HCEC 1CT (cell line): ENCODE measurements at regions not wholly inside any gene's neighbourhood (a gene's known extent, or its start where the extent isn't known, plus 50 kb on each side); places are given as distances from the start of the nearest gene placed in this dataset.

Source experiments
- DNase-seq: peaks from one replicate; pipeline ENCODE4 v3.0.0-alpha.2; 2017

DNA sequence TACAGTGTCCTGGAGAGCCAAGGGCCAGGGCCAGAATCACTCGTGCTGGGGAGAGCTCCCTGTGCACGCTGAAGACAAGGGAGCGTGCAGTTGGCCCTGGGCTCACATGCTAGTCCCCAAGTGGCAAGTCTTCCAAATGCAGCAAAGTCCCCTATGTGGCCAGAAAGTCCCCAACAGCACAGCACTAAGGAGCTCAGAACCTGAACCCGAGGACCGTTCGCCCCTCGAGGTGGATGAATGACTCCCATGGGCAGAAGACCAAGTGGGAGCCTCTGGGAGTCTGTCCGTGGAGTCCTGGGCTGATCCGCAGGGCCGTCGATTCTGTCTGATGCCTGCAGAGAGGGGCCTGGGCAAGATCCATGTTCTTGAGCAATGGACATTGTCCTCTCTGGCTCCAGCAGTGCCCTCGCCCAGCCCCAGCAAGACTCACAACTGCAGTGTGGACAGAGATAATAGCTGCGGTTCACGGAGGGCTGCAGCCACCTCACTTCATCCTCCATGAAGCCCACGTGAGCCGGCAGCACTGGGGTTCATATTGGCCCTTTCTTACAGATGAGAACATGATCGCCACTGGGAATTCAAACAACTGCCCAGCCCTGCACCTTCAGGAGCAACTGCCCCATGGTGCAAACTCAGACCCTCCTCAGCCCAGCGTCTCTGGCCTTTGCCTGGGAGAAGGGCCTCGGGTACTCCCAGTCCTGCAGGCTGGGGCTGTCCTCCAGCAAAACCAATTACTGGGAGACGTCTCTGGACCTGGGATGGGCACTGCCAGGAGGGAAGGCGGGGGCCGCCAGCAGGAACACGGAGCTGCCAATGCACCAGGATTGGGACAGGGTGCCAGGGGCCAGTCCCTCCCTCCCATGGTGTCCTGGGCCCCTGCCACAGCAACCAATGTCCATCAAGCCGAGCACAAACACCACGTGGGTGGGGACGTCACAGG is 243.7 kb downstream of the NPHP4 start:
- no peak for DNase-seq

DNA sequence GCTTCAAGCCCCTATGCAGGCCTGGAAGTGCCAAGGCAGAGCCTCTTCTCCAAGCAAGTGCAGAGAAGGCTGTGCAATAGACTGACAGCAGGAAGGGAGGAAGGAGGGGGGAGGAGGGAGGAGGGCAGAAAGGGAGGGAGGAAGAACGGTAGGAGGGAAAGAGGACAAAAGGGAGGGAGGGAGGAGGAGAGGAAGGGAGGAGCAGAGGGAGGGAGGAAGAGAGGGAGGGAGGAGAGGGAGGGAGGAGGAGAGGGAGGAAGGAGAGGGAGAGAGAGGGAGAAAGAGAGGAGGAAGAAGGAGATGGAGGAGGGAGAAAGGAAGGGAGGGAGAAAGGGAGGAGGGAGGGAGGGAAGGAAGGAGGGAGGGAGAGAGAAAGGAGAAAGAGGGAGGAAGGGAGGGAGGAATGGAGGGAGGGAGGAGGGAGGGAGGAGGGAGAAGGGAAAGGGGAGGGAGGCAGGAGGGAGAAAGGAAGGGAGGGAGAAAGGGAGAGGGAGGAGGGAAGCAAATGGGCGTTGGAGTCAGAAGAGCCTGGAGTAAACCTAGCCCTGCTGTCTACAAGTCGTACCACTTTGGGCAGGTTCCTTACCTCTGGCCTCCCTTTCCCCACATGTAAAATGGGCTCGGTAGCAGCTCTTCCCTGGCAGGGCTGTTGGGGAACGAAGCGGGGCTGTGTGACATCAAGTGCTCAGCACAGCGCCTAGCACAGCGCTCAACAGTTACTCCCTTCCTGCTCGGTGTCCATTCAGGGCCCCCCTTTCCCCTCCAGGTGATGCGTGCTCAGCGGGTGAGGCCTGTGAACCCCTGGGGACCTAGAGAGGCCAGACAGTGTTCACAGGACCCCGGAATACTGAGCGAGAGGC is 244.6 kb downstream of the NPHP4 start:
- DNase-seq, result no peak

DNA sequence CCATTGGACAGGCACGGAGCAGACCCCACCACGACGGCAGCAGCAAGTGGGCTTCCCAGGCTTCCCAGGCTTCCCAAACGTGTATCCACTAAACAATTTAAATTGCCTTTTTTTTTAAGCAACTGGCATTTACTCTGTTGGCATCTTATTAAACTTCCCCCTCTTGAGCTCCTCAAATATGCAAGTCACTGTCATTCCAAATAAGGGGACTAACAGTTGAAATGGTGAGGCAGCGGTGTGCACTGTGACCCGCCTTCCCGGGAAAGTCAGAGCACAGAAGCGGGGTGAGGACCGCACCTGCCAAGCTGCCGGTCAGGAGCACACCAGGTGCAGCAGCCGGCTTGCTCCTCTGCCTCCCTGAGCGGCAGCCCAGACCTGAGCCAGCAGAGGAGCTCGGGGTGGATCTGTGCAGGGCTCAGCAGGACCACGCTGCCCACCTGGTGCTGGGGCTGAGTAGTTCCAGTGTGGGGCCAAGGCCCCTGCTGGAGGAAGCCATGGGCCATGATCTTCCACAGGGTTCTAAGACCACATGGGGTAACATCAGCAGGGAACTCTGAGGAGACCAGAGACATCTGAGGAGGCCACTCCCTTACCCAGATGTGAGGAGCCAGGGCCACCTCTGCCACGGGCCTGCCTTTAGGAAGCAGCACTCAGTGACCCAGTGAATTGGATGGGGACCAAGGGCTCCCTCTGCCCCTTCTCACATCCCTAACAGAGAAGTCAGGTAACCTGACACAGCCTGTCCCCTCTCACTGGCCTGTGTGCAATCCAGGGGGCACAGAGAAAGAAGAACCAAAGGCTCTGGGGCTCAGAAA is 245.4 kb downstream of the NPHP4 start:
- no peak for DNase-seq

DNA sequence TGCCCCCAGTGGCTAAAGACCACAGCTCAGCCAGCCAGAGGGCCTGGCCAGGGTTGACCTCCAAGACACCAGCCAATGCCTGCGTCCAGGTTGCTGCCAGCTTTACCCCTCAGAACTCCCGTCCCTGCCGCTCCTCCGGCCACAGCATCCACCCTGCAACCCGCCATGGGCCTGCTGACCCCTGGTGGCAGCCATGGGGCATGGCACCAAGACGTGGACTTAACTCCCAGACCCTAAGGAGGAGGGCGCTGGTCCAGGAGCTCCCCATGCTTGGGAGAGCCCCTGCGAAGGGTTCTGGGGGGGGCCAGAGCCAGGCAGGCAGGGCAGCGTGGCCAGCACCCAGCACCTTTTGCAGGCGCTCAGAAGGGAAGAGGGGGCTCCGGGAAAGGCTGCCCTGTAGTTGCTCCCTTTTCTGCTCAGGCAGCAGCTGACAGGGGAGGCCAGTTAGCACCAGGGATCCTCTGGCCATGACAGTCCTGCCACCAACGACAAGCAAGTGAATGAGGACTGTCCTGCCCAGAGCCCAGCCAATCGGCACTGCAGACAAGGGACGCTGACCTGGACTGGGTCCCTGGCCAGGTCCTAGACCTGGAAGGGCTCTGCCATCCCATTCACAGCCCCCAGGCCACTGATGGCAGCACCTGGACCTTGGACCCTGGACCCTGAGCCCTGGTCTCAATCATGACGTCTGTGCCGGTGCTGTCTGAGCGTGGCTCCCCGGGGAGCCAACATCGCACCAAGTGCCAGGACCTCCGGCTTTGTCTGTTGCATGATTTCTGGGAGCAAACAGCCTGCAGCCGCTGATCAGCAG is 246.2 kb downstream of the NPHP4 start:
- peak; percentile 41 for DNase-seq

DNA sequence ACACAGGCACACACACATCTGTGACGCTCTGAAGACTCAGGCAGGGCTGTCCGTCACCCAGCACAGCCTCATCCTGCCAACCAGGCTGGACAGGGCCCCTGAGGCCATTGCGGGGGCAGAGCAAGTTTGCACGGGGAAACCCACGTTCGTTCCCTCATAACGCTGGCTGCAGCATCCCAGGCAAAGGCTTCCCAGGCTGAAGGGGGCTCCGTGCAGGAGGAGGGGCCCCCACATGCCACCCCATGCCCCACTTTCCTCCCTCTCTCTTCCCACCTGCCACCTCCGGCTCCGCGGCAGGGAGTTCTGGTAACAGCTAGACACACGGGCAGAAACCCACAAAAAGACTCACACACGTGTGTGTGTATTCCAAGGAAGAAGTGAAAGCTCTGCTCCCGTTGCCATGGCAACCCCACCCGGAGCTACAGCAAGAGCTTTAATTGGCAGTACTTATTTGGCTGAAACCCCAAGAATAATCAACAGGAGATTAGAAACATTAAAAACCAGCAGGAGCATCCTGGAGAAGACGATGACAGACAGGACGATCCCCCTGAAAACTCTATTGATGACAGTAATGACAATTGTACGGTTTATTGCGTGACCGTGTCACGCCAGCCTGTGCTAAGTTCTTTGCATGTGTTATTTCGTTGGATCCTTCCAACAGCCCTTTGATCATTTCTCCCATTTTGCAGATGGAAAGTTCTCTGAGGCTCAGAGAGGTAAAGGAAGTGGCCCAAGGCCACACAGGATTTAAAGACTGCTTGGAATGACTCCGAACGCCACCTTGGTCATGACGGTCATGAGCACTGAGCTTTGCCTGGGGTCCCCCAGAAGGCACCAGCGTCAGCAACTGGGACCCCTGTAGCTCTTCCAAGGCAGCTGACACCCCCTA is 247.1 kb downstream of the NPHP4 start:
- no peak for DNase-seq

DNA sequence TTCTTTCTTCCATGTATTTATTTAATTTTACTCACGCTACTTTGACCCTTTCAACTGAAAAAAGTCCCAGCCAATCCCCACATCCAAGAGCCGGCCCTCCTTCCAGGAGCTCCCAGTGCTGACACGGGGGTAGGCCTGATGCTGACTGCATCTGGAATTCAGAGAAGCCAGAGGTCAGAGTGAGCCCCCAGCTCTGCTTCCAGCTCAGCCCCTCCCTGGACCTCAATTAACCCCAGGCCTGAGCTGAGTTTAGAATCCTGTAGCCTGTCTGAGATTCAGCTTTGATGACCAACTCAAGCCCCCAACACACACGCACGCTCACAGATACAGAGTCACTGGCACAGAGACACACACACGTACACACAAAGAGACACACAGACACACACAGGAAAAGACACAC is 247.9 kb downstream of the NPHP4 start:
- no peak for DNase-seq

DNA sequence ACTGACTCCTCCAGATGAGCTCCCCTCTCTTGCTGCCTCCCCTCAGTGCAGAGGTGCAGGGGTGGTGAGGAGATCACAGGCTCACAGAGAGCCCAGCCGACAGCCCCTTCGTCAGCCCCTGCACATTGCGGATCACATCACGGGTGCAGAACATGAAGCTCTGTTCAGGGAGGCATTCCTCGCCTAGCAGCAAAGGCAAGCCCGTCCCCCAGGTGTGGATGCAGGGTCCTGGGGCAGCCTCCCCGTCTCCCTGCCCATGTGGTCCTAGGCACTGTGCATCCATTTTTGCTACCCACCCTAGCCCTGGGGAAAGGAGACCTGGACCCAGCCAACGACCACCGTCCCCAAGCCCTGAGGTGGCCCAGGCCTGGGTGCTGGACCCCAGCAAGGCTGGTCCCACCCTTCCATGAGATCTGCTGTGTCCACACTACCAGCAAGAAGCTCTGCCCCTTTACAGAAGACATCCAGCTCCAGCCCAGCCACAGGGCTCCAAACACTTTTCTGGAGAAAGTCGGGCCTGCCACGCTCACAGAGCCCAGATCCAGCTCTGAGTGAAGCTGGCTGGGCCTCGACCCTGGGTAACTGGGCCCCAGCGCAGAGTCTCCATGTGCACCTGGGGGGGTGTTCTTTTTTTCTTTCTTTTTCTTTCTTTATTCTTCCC is 248.7 kb downstream of the NPHP4 start:
- DNase-seq, result no peak

DNA sequence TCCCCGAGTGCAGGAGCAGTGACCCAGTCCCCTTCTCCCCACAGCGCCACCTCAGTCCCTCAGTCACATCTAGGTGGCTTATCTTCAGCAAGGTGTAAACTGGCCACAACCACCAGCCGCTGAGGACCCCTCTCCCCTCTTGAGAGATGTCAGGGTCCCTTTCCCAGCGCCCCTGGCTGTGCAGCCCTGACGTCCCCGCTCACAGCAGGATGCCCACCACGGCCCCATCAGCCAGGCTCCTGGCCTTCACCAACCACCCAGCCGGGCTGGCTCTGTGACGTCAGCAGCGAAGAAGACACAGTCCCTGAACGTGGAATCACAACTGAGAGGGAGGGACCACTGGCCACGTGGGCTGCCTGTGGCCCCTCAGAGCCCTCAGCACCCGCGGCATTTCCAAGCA is 249.4 kb downstream of the NPHP4 start:
- DNase-seq, result no peak

DNA sequence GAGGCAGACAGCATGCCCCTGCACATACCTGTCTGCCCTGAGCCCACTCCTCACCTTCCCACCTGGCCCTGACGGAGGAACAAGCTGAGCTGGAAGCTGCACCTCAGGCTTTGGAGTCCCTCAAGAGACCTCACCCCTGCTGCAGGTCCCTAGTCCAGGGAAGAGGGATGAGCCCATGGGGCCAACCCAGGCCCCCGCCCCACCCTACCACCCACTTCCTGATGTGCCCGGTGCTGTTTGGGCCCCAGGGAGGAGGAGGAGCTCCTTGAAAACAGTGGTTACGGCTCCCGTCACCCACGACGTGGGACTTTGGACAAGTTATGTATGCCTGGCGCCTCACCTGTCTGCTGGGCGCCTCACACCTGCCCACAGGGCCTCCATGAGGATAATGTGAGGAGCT is 250.2 kb downstream of the NPHP4 start:
- no peak for DNase-seq

DNA sequence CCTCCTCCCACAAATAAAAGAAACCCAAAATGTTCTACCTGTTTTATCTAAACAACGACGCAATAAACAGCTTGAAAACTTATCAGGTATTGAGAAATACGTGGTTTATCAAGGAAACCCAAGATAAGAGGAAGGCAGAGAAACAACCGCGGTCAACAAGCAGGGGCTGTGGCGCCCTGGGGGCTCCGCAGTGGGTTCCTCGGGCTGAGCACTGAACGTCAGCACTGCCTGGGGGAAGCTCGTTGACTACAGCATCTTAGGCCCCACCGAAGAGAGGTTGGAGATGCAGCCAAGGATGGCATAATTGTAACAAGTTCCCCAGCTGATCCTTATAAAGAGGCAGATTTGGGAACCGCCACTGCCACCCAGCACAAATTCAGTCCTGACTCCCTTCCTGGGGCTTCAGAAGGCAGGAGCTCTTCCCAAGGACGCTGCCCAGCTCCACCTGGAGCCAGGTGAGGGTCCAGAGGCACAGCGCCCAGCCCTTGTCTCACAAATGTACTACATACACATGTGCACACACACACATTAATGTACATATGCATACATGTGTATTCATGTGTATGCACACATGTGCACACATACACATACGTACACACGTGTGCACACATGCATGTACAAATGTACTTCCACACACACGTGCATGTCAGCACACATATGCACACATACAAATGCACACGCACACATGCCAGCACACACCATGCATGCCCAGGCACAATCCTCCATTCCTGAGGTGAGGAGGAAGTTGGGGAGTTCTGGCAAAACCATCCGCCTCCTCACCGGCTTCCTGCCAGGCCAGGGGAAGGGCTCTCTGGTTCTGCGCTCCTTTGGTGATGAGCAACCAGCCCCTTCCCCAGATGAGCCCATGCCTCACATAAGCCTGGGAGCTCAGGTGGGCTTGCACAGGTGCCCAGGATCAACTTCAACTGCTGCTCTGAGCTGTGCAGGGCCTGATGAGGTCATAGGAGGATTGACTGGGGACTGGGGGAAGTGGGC is 251.1 kb downstream of the NPHP4 start:
- DNase-seq, result no peak

DNA sequence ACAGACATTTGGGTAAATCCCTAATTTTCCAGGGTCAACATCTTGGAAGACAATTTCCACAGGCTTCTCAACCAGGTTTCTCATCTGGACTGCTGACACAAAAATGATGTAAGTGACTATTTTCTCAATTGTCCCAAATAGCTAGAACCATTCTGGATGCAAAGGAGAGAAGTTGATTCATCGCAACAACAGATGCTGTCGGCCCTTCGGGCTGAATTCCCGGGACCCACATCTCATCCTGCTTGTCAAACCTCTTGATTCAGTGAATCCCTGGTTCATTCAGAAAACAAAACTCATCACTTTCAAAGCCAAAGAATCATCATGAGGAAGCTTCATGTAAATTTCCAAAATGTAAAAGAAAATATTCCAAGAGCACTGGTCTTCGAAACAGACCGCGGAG is 251.8 kb downstream of the NPHP4 start:
- no peak for DNase-seq

DNA sequence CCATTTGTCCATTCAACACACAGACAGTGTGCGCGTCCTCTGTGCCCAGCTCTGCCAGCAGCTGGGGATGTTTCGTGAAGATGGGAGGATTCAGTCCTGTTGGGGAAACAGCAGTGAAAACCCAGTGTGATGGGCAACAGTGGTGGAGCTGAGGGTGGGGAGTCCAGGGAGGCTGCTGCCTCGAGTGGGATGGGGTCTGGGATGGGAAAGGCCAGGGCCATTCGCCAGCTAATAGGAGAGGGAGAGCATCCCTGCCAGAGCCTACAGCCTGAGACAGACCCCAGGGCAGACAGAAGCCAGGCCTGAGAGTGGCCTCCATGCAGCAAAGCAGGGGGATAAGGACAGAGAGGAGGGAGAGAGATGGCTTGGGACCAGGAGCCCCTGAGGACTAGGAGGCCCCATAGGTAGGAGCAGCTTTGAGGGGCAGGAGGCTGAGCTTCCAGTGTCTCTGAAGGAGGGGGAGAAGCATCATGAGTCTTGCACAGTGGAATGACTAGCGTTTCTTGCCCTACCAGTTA is 252.6 kb downstream of the NPHP4 start:
- DNase-seq, result no peak

DNA sequence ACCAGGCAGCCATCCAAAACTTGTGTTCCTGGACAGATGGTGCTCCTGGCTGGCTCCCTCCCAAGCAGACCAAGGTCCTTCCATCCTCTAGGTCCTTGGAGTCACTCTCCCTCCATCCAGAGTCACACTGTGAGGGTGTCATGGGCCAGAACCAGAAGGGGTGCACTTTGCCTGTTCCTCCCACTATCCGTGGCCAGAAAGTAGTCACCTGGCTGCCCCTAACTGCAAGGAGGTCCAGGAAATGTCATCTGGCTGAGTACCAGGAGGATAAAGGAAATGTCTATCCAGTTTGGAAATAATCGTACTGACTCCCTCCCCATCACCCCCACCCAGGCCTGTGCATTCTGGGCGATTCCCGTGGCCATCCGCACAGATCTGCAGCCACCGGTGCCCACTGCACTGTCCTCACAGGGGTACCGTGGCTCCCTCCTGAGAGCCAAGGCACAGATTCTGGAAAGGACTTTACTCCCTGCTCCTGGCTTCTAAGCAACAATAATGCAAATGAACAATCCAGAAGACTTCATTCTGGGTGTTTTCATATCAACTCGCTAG is 253.2 kb downstream of the NPHP4 start:
- no peak for DNase-seq

DNA sequence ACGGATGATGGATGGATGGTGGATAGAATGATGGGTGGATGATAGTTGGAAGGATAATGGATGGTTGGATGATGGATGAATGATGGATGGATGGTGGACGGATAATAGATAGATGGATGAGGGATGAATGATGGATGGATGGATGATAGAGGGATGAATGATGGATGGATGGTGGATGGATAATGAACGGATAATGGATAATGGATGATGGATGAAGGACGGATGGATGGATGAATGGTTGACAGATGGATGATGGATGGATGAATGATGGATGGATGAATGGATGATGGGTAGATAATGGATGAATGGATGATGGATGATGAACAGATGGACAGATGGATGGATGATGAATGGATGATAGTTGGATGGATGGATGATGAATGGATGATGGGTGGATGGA is 255.1 kb downstream of the NPHP4 start:
- no peak for DNase-seq

DNA sequence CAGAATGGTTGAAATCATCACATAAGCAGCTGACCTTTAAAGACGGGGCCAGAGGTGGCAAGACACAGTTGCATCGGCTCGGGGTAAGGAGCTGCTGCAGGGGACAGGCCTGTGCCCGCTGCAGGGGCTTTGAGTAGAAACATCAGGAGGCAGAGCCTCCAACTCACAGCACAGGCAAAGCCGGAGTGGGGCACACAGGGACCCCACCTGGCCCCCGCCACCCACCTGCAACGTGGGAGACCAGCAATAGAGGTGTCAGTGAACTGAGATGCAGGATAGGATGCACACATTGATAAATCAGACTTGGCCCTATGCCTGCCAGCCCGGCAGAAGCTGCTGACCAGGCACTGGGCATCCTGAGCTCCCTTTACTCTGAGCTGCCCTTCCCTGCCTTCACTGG is 257.2 kb downstream of the NPHP4 start:
- DNase-seq, result no peak

DNA sequence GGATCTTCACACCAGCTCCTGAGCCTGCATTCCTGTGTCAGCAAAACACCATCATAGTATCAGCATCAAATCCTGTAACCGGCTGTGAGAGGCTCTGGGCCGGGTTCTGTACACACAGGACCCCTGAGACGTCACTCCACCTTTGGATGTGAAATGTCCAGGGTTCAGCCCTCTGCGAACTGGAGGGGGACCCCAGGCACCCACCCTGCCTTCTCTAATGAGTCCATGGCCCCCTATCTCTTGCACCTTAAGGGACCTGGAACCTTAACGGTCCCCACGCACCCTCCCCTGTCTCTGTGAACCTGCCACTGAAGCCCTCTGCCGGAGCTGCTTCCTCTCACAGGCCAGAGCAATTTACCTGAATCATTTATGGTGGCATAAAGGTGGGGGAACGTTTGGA is 257.8 kb downstream of the NPHP4 start:
- DNase-seq, result no peak

DNA sequence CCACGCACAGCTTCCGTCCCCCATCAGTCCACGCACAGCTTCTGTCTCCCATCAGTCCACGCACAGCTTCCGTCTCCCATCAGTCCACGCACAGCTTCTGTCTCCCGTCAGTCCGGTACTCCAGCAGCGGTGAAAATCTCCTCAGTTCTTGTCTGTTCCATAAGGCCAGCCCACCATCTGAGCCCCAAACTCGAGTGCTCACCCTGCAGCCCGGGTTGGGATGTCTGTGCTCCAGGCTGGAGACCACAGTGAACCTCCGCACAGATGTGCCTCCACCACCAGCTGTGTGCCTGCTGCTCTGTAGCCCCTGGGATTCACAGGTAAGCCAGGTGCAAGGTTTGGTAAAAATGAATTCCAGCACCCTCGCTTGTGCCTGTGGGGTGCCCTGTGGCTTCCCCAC is 258.6 kb downstream of the NPHP4 start:
- DNase-seq, result no peak

DNA sequence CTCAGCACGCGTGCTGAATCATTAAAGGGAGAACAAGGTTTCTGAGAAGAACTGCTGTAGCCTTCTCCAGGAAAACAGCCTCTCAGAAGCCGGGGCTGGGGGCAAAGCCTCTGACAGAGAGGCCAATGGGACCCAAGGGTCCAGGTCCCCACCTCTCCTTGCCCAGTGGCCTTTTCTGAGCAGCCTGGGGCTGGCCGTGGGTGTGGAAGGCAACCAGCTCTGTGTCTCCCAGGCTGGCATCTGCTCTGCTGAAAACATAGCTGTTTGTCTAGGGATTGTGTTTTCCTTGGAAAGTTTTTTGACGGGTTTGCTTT is 261.2 kb downstream of the NPHP4 start:
- no peak for DNase-seq
